Ammon's horn (tissue), 1 donor: ENCODE measurements at regions not wholly inside any gene's neighbourhood (a gene's known extent, or its start where the extent isn't known, plus 50 kb on each side); places are given as distances from the start of the nearest gene placed in this dataset.

Experiments used
- DNase-seq: peaks from one replicate; pipeline ENCODE4 v3.0.0-alpha.2; 2016; ENCODE audit warnings: low spot score

DNA sequence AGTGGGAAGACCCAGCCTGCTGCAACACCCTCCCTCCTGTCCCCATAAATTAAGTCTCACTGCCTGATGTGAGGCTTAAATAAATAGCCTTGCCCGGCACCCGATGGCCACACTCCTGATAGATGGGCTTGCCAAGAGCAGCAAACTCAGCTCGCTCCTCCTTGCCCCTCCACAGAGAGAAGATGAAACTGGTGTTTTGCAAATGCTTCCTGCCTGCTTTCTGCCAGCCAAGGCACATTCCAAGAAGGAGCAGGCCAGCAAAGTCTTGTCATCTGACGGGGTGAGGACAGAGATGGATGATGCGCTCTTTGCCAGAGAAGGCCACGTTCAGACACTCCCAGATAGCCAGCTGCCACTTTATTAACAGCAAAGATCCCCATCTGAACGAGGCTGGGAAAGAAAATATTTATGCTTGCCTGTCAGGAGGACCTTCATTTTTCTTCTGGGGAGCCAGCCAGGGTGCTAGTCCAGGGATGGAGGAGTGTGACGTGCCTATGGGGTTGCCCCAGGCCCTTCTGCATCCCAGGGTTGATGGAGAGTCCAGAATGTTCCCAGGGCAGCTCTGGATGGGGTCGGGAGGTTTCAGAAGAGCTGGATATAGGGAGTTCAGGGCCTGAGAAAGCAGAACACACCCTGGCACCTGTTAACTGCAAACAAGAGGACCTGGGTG lies 265.4 kb downstream of the FOXD2 start:
- DNase-seq = no peak

DNA sequence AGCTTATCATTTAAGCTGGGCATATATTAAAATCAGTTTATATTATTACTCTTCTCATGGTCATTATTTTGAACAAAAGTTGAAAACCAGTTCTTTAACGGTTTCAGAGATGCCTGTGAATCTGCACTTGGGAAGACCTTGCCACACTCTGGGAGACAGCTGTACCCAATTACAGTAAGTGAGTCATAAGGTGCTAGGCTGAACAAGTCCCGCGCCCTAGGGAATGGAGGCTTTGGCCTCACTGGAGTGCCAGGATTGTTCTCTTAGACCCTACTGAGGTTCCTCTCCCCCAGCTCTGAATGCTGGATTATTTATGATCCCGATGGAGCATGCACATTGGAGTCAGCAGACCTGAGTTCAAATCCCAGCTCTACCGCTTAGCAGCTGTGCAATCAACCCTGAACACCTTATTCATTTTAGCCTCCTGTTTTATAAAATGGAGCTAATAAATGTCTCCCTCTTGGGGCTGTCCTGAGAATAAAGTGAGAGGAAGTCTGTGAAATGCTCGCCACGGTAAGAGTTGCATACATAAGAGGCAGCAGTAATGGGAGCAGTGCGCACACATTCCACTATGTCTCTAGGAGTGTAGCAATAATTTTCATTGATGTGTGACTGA lies 266.2 kb downstream of the FOXD2 start:
- no peak for DNase-seq

DNA sequence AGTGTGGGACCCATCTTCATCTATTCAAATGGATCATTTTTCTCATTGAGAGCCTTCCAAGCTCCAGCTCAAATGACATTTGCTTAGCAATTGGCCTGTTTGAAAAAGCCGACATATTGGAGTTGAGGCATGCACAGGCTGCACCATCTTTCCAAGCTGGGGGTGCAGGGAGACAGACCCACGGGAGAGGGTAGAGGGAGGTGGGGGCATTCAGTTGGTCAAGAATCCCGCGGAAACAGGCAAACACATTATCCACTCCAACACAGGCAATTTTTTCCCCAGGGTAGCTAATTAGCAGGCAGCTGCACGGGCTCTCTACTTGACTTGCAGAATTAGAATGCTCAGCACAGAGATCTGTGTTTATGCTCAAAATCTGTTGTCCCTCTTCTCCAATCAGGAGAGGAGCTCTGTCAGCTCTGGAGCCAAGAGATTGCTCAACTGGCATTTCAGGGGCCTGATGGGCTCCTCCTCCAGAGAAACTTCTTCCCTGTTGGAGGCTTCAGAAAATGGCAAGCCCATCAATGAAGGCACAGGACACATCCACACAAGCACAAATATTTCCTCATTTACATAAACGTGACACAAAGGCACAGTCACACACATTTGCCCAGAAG lies 267.8 kb downstream of the FOXD2 start:
- DNase-seq = peak; percentile 28

DNA sequence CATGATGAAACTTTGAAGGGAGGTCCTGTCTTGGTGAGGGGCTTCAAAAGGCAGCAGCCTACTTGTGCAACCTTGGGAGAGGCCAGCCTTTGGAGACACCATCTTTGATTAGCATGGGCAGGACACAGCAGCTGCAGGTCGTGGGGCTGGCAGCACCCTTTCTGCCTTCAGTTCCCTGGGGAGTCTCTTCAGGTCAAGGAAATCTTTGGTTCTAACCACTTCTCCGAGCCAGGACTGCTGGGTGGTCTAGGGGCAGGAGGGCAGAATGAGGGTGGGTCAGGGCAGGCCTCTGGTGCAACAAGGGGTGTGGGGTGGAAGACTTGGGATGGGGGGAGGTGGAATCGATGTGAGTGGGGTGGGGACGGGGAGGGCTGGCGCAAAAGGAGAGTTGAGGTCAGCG lies 269.7 kb downstream of the FOXD2 start:
- no peak for DNase-seq

DNA sequence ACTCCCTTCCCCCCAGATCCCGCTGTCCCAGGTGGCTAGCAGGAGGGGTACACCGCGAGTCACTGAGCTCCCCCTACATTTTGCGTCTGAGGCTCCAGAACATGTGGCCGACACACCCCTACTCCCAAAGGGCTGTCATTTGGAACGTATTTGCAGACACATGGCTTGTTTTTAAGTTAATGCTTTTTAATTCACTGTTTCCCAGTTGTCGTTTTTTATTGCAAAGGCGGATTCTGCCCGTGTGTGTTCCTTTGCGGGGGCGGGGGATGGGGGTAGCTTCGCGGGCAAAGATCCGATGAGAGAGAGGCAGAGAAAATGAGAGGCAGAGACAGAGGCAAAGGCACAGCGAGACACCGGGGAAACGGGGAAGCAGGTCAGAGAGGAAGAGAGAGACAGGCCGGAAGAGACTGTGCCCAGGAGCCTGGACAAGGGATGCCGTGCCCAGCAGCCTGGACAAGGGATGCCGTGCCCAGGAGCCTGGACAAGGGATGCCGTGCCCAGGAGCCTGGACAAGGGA lies 270.2 kb downstream of the FOXD2 start:
- DNase-seq = no peak

DNA sequence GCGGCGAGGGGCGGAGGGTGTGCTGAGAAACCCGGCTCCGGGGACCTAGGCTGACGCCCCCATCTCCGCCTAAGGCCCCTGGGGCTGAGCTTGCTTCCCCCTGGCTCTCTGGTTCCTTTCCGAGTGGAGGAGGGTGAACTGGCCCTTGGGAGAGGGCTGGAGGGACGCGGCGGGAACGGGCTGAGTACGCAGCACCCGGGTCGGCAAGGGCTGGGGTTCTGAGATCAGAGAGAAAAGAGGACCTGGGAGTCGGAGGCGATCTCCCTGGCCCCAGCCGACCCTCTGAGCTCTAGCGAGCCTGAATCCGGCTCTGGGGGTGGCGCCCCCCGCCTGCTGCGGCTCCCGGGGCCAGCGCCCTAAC lies 270.8 kb downstream of the FOXD2 start:
- DNase-seq = no peak

DNA sequence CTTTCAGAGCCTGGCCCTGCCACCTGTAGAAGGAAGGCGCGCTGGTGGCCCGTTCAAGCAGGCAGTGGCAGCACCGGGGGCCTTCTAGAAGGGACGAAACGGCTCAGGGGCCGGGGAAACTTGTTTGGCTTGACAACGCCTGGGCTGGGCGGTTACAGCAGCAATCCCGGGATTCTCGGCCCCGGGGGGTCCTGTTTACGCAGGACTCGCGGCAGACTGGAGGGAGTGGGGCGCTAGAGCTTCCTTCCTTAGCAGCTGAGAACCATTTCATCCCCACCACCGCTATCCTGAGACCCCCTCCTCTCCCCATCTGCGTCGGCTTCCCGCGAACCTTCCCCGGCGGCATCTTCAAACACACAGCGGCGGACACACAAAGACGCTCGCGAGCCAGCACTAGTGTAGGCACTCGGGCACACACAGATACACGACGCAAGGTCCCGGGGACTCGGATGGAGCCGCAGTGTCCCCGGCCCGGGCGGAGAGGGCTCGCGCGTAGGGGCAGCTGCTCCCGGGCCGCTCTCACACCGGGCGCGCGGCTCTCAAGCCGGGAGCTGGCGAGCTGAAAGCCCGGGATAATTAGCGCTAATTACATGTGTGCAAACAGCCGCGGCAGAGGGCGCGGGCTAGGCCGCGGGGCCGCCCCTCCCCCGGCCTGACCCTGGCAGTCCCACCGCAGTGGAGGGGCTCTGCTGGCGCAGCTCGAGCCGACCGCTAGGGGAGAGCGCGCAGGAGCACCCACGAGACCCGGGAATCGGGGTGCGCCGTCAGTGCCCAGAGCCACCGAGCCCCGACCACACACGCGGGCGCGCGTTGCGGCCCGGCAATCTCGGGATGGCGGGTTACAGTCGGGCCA lies 271.4 kb downstream of the FOXD2 start:
- no peak for DNase-seq

DNA sequence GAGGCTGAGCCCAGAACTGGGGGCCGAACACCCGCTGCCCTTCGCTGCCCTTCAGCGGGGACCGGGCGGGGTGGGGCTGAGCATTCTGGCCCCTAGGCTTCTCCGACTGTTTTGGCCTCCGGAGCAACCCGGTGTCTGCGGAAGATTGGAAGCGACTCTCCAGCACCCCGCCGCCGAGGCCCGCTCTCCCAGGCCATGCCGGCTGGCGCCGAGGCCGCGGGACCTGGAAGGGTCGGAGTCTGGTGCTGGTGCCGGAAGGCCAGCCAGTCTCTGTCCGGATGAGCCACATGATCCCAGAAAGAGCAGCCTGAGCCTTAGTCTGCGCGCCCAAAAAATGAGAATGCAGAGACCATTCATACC lies 272.0 kb downstream of the FOXD2 start:
- no peak for DNase-seq

DNA sequence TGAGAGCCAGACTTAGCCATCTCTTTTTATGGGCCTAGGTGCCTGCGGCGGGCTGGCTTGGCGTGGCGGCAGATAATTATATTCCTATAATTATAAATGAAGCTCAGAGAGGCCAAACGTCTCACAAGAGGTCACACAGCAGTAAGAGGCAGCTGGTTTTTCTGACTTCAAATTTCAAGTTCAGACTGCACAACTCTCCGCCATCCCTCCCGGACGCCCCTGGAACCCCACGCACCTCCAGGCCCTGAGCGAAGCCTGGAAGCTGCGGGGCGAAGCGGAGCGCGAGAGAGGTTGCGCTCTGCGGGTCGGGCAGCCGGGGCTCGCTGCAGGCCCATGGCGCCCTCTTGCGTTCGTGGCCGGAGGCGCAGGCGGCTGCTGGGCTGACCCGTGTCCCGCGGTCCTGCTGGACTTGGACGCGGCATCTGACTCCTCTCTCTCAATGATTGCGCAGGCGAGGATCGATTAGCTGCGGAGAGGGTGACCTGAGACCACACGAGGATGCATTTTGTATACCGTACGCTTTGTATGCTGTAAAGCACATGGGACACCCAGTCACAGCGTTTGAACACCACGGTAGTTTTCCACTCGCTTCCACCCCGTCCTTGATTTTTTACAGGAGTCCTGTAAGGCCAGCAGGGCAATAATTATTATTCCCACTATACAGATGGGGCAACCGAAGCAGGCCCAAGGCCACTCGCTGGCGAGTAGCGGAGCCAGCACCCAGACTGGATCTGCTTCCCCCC lies 272.7 kb downstream of the FOXD2 start:
- DNase-seq = peak; percentile 63
